ENCODE measurements at regions not wholly inside any gene's neighbourhood (a gene's known extent, or its start where the extent isn't known, plus 50 kb on each side); places are given as distances from the start of the nearest gene placed in this dataset.

GRCh38 chr12:85422762-85423161, 142.7 kb downstream of the ALX1 start:
- no peaks in the 10 kb centered on the region for H3K9me3 ChIP-seq (ENCODE audit: low read length)
- peak overlapping the region; percentile 36 for H3K4me2 ChIP-seq (ENCODE audit: low read length)
- H4K20me1 ChIP-seq (ENCODE audit: insufficient read depth, low read length): no peaks in the 10 kb centered on the region
- no peak for TF ChIP-seq CTCF (IDR thresholded peaks at IDR 0.05; ENCODE audit: low read length)
- no peak for TF ChIP-seq EZH2 (IDR thresholded peaks at IDR 0.05; ENCODE audit: borderline replicate concordance, low read length)
- no peaks in the 10 kb centered on the region for H3K27me3 ChIP-seq (ENCODE audit: insufficient read depth, low read length)
- no peaks in the 10 kb centered on the region for H3K36me3 ChIP-seq (ENCODE audit: insufficient read depth, low read length)
- peak overlapping the region; percentile 90; the same call in 1 of the 2 replicates for H2AFZ ChIP-seq (ENCODE audit: low read length)
- no peaks in the 10 kb centered on the region for H3K9me2 ChIP-seq (ENCODE audit: low read depth, low read length)
- H3F3A ChIP-seq (ENCODE audit: insufficient read depth, low read length): no peaks in the 10 kb centered on the region
- H3K27ac ChIP-seq (ENCODE audit: low read depth, low read length, poor library complexity, severe bottlenecking): peak overlapping the region; percentile 77
- H3K4me3 ChIP-seq (ENCODE audit: low read depth, low read length, poor library complexity, severe bottlenecking): no peak overlapping the region
- peaks cover 46% of the 10 kb centered on the region for H3K4me1 ChIP-seq (ENCODE audit: insufficient read depth, low read length, severe bottlenecking)
- H3K79me2 ChIP-seq (ENCODE audit: insufficient read depth, low read length): no peaks in the 10 kb centered on the region
- H3K9ac ChIP-seq (ENCODE audit: low read length): no peak overlapping the region

- no peaks in the 10 kb centered on the region for H3K9me3 ChIP-seq (ENCODE audit: low read length)
- 0 out of 2 replicates have a peak overlapping the region, but pooled peaks have one; percentile 7 for H2AFZ ChIP-seq (ENCODE audit: low read length)
- H3F3A ChIP-seq (ENCODE audit: insufficient read depth, low read length): no peaks in the 10 kb centered on the region
- TF ChIP-seq CTCF (IDR thresholded peaks at IDR 0.05; ENCODE audit: low read length) (no peak), EZH2 (IDR thresholded peaks at IDR 0.05; ENCODE audit: borderline replicate concordance, low read length) (no peak)
- H3K4me2 ChIP-seq (ENCODE audit: low read length): peak overlapping the region; percentile 69
- H3K27ac ChIP-seq (ENCODE audit: low read depth, low read length, poor library complexity, severe bottlenecking): peak overlapping the region; percentile 77
- peaks cover 46% of the 10 kb centered on the region for H3K4me1 ChIP-seq (ENCODE audit: insufficient read depth, low read length, severe bottlenecking)
- peak overlapping the region; percentile 28 for H3K9ac ChIP-seq (ENCODE audit: low read length)
- no peaks in the 10 kb centered on the region for H3K79me2 ChIP-seq (ENCODE audit: insufficient read depth, low read length)
- H3K4me3 ChIP-seq (ENCODE audit: low read depth, low read length, poor library complexity, severe bottlenecking): no peak overlapping the region
- H3K9me2 ChIP-seq (ENCODE audit: low read depth, low read length): no peaks in the 10 kb centered on the region
- H3K36me3 ChIP-seq (ENCODE audit: insufficient read depth, low read length): no peaks in the 10 kb centered on the region
- no peaks in the 10 kb centered on the region for H3K27me3 ChIP-seq (ENCODE audit: insufficient read depth, low read length)
- no peaks in the 10 kb centered on the region for H4K20me1 ChIP-seq (ENCODE audit: insufficient read depth, low read length)
Measured at GRCh38 chr12:85423947-85424346, 143.9 kb downstream of the ALX1 start.

- peak overlapping the region; percentile 68; the same call in 1 of the 2 replicates for H2AFZ ChIP-seq (ENCODE audit: low read length)
- peak overlapping the region; percentile 37 for H3K4me3 ChIP-seq (ENCODE audit: low read depth, low read length, poor library complexity, severe bottlenecking)
- H3K9me3 ChIP-seq (ENCODE audit: low read length): no peaks in the 10 kb centered on the region
- no peaks in the 10 kb centered on the region for H3K36me3 ChIP-seq (ENCODE audit: insufficient read depth, low read length)
- TF ChIP-seq EZH2 (IDR thresholded peaks at IDR 0.05; ENCODE audit: borderline replicate concordance, low read length) (no peak), CTCF (IDR thresholded peaks at IDR 0.05; ENCODE audit: low read length) (peak; percentile 72)
- peak overlapping the region; percentile 28 for H3K9ac ChIP-seq (ENCODE audit: low read length)
- H3K79me2 ChIP-seq (ENCODE audit: insufficient read depth, low read length): no peaks in the 10 kb centered on the region
- no peaks in the 10 kb centered on the region for H3F3A ChIP-seq (ENCODE audit: insufficient read depth, low read length)
- H3K27ac ChIP-seq (ENCODE audit: low read depth, low read length, poor library complexity, severe bottlenecking): peak overlapping the region; percentile 77
- H3K9me2 ChIP-seq (ENCODE audit: low read depth, low read length): no peaks in the 10 kb centered on the region
- peaks cover 46% of the 10 kb centered on the region for H3K4me1 ChIP-seq (ENCODE audit: insufficient read depth, low read length, severe bottlenecking)
- H3K27me3 ChIP-seq (ENCODE audit: insufficient read depth, low read length): no peaks in the 10 kb centered on the region
- peak overlapping the region; percentile 69 for H3K4me2 ChIP-seq (ENCODE audit: low read length)
- H4K20me1 ChIP-seq (ENCODE audit: insufficient read depth, low read length): no peaks in the 10 kb centered on the region
Measured at GRCh38 chr12:85424581-85425348, 144.7 kb downstream of the ALX1 start.
